Fibroblast of mammary gland (primary cell): ENCODE measurements at regions not wholly inside any gene's neighbourhood (a gene's known extent, or its start where the extent isn't known, plus 50 kb on each side); places are given as distances from the start of the nearest gene placed in this dataset.

ENCODE experiments used
- DNase-seq: peaks from one replicate; pipeline ENCODE4 v3.0.0-alpha.2; 2010; ENCODE audit warnings: low read depth
- H3K4me3 ChIP-seq: 2 replicates; pipeline ENCODE4 v1.5.1; 2011; ENCODE audit warnings: low read depth, mild to moderate bottlenecking, low read length, moderate library complexity; ENCODE audit not compliant: control insufficient read depth
- TF ChIP-seq, protein P1 (sequence below): conservative IDR thresholded peaks from 2 replicates; pipeline ENCODE4 v1.5.1; 2011; ENCODE audit warnings: low read depth, low read length, inconsistent platforms; ENCODE audit not compliant: control insufficient read depth, insufficient read depth

DNA sequence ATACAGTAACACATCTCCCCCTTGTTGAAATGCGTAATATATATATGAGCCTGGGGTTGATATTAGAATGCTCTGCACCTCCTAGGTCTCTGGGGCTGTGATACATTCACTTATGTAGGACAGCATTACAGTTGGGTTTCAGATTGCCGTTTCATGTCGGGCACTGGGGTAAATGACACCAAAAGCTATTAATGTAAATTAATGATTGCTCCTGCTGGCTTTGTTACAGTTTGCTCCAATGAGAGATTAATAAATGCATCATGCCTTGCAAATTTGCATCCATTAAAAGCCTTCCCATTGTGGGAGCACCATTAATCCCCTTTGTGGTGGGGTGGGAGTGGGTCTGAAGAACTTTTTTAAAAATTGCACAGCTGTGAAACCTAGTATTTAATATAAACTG, 584.4 kb upstream of the EEF2KMT start:
- no peak for DNase-seq
- TF ChIP-seq, protein P1, sequence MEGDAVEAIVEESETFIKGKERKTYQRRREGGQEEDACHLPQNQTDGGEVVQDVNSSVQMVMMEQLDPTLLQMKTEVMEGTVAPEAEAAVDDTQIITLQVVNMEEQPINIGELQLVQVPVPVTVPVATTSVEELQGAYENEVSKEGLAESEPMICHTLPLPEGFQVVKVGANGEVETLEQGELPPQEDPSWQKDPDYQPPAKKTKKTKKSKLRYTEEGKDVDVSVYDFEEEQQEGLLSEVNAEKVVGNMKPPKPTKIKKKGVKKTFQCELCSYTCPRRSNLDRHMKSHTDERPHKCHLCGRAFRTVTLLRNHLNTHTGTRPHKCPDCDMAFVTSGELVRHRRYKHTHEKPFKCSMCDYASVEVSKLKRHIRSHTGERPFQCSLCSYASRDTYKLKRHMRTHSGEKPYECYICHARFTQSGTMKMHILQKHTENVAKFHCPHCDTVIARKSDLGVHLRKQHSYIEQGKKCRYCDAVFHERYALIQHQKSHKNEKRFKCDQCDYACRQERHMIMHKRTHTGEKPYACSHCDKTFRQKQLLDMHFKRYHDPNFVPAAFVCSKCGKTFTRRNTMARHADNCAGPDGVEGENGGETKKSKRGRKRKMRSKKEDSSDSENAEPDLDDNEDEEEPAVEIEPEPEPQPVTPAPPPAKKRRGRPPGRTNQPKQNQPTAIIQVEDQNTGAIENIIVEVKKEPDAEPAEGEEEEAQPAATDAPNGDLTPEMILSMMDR = no peak
- H3K4me3 ChIP-seq = no peak overlapping the region

- no peak overlapping the region for H3K4me3 ChIP-seq
- DNase-seq = no peak
- TF ChIP-seq, protein P1 = no peak
Measured at GRCh38 chr16:5678371-5678770, 580.8 kb upstream of the EEF2KMT start.

- TF ChIP-seq, protein P1 = no peak
- H3K4me3 ChIP-seq = no peak overlapping the region
- no peak for DNase-seq
Measured at GRCh38 chr16:5671421-5671820, 573.8 kb upstream of the EEF2KMT start.

DNA sequence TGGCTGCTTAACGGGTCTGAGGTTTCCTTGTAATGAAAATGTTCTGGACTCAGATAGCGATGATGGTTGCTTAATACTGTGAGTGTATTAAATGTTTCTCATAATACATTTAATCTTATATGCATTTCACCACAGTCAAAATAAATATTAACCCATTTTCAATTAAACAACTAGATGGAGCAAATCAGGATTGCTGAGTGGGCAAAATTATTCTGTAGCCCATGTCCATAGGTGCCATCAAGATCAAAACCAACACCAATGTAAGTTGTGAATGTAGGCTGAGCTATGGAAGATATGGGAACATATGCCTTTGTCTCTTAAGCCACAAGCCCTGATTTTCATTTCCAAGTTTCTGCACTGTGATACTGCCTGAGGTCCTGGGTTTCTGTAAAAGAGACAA, 572.6 kb upstream of the EEF2KMT start:
- TF ChIP-seq, protein P1 = no peak
- no peak overlapping the region for H3K4me3 ChIP-seq
- DNase-seq = no peak

DNA sequence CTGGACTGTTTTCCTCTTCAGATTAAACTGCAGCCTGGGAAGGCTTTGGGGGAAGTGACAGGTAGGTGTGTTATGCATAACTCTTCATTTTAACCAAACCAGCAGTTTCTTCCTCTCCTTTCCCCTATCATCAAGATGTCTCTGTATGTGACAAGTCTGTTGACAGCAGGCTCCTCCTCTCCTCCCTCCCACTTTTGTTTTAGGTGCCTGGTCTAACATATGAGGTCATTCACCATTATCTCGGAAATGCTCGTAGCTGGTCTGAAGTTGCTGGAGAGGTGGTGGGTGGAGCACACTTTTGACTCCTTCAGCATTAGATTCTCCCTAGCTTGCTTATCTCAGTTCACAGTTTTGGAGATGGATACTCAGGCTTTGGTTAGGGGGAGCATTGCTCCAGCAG, 571.0 kb upstream of the EEF2KMT start:
- DNase-seq = no peak
- TF ChIP-seq, protein P1 = no peak
- H3K4me3 ChIP-seq = no peak overlapping the region

- no peak overlapping the region for H3K4me3 ChIP-seq
- DNase-seq = no peak
- TF ChIP-seq, protein P1 = no peak
Measured at GRCh38 chr16:5665834-5666233, 568.2 kb upstream of the EEF2KMT start.

GRCh38 chr16:5653789-5654188, 556.2 kb upstream of the EEF2KMT start:
- DNase-seq = no peak
- H3K4me3 ChIP-seq = no peak overlapping the region
- TF ChIP-seq, protein P1 = no peak
